Activated naive CD4-positive, alpha-beta T cell treated with anti-CD3 and anti-CD28 coated beads for 36 hours (primary cell): ENCODE measurements at regions not wholly inside any gene's neighbourhood (a gene's known extent, or its start where the extent isn't known, plus 50 kb on each side); places are given as distances from the start of the nearest gene placed in this dataset.

ENCODE experiments used
- CTCF ChIA-PET: fragments of 350-600 bp; sonication (Branson Sonifier 250); formaldehyde crosslinking; loops from one replicate; lab custom pipeline; 2021; ENCODE audit warnings: antibody characterized with exemption; lab: Charles Lee
- DNase-seq: peaks from one replicate; pipeline ENCODE4 v3.0.0-alpha.2; 2020
- H3K27ac Mint-ChIP-seq: one replicate; pipeline ENCODE4 v1.8.0; 2021; ENCODE audit warnings: mild to moderate bottlenecking, mixed read lengths
- H3K27me3 Mint-ChIP-seq: one replicate; pipeline ENCODE4 v1.8.0; 2021; ENCODE audit warnings: low read depth, mixed read lengths
- H3K36me3 Mint-ChIP-seq: one replicate; pipeline ENCODE4 v1.8.0; 2021; ENCODE audit warnings: low read depth, mixed read lengths
- H3K4me1 Mint-ChIP-seq: one replicate; pipeline ENCODE4 v1.8.0; 2021; ENCODE audit warnings: low read depth, mixed read lengths
- H3K4me3 Mint-ChIP-seq: one replicate; pipeline ENCODE4 v1.8.0; 2021; ENCODE audit warnings: mild to moderate bottlenecking, moderate library complexity, mixed read lengths
- H3K9me3 Mint-ChIP-seq: one replicate; pipeline ENCODE4 v1.8.0; 2021; ENCODE audit warnings: mixed read lengths
- intact Hi-C: fragments of 100-400 bp; cut with micrococcal nuclease; formaldehyde crosslinking; loops from one replicate; pipeline ENCODE4 v1.15.1; 2023

GRCh38 chr11:69982690-69983570 lies 95.2 kb upstream of the ANO1 start:
- no peak for DNase-seq
- H3K27ac Mint-ChIP-seq = no peak overlapping the region
- no peaks in the 10 kb centered on the region for H3K9me3 Mint-ChIP-seq
- H3K4me3 Mint-ChIP-seq = no peak overlapping the region
- intact Hi-C loops = no loop called here
- H3K27me3 Mint-ChIP-seq = peaks cover 48% of the 10 kb centered on the region
- CTCF ChIA-PET = no interaction called here
- no peaks in the 10 kb centered on the region for H3K4me1 Mint-ChIP-seq
- no peaks in the 10 kb centered on the region for H3K36me3 Mint-ChIP-seq

- peaks cover 53% of the 10 kb centered on the region for H3K27me3 Mint-ChIP-seq
- no peak overlapping the region for H3K27ac Mint-ChIP-seq
- H3K9me3 Mint-ChIP-seq = no peaks in the 10 kb centered on the region
- H3K4me3 Mint-ChIP-seq = no peak overlapping the region
- H3K36me3 Mint-ChIP-seq = no peaks in the 10 kb centered on the region
- H3K4me1 Mint-ChIP-seq = no peaks in the 10 kb centered on the region
- no peak for DNase-seq
- intact Hi-C loops = no loop called here
- CTCF ChIA-PET = no interaction called here
These were observed 94.6 kb upstream of the ANO1 start for GRCh38 chr11:69983571-69983877.

DNA sequence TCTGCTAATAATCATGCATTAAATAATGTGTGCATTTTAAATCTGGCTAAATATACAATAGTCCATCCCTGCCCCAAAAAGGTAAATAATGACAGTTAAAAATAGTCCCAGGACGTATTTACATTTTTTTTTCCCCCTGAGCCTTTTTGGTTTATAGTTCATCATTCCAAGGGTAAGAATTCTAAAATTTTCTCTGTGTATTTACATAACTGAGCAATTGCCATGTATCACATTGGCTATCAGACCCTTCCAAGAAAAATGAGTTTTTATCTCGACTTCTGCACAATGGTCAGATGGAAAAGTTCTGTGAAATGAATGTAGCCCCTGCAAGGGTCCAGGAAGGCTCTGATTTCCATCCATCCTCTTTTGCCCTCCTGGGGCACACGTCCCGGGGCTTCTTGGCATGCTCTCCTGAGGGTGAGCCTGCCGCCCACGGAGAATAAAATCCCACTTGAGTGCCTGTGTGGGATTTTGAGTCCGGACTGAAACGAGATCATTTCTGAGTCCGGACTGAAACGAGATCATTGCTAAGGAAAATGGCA lies 94.1 kb upstream of the ANO1 start:
- DNase-seq = no peak
- intact Hi-C loops = no loop called here
- Mint-ChIP-seq H3K36me3 (no peaks in the 10 kb centered on the region), H3K4me3 (no peak overlapping the region), H3K27ac (no peak overlapping the region), H3K27me3 (peaks cover 54% of the 10 kb centered on the region), H3K4me1 (no peaks in the 10 kb centered on the region), H3K9me3 (no peaks in the 10 kb centered on the region)
- CTCF ChIA-PET = no interaction called here

GRCh38 chr11:69984457-69985261 lies 93.5 kb upstream of the ANO1 start:
- no peaks in the 10 kb centered on the region for H3K9me3 Mint-ChIP-seq
- CTCF ChIA-PET = no interaction called here
- no peaks in the 10 kb centered on the region for H3K36me3 Mint-ChIP-seq
- no peaks in the 10 kb centered on the region for H3K4me1 Mint-ChIP-seq
- intact Hi-C loops = no loop called here
- no peak overlapping the region for H3K4me3 Mint-ChIP-seq
- peaks cover 58% of the 10 kb centered on the region for H3K27me3 Mint-ChIP-seq
- H3K27ac Mint-ChIP-seq = no peak overlapping the region
- no peak for DNase-seq

- Mint-ChIP-seq H3K27ac (no peak overlapping the region), H3K27me3 (peaks cover 60% of the 10 kb centered on the region), H3K4me1 (no peaks in the 10 kb centered on the region), H3K4me3 (no peak overlapping the region), H3K36me3 (no peaks in the 10 kb centered on the region), H3K9me3 (no peaks in the 10 kb centered on the region)
- intact Hi-C loops = no loop called here
- no peak for DNase-seq
- CTCF ChIA-PET = no interaction called here
These were observed 92.8 kb upstream of the ANO1 start for GRCh38 chr11:69985331-69985640.

GRCh38 chr11:69985641-69986439 lies 92.3 kb upstream of the ANO1 start:
- CTCF ChIA-PET = no interaction called here
- intact Hi-C loops = no loop called here
- Mint-ChIP-seq H3K27me3 (peaks cover 61% of the 10 kb centered on the region), H3K27ac (no peak overlapping the region), H3K9me3 (no peaks in the 10 kb centered on the region), H3K4me3 (no peak overlapping the region), H3K36me3 (no peaks in the 10 kb centered on the region), H3K4me1 (no peaks in the 10 kb centered on the region)
- no peak for DNase-seq

- no peak for DNase-seq
- no peaks in the 10 kb centered on the region for H3K4me1 Mint-ChIP-seq
- no peak overlapping the region for H3K27ac Mint-ChIP-seq
- peaks cover 64% of the 10 kb centered on the region for H3K27me3 Mint-ChIP-seq
- no peaks in the 10 kb centered on the region for H3K36me3 Mint-ChIP-seq
- CTCF ChIA-PET = no interaction called here
- no peaks in the 10 kb centered on the region for H3K9me3 Mint-ChIP-seq
- H3K4me3 Mint-ChIP-seq = no peak overlapping the region
- intact Hi-C loops = no loop called here
These were observed 91.7 kb upstream of the ANO1 start for GRCh38 chr11:69986440-69986787.

GRCh38 chr11:69986830-69987229 lies 91.3 kb upstream of the ANO1 start:
- CTCF ChIA-PET = no interaction called here

DNA sequence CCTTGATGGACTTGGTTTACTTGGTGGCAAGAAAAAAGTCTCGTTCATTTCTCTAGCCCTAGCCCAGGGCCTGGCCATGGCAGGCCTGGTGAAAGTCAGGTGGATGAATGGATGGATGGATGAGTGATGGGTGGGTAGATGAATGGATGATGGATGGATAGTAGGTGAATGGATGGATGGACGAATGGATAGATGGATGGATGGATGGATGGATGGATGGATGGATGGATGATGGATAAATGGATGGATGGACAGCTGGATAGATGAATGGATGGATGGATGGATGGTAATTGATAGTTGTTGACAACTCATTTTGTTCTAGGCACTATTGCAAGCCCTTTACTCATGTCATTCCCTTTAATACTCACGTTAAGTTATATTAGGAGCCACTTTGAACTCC lies 86.1 kb upstream of the ANO1 start:
- Mint-ChIP-seq H3K27ac (no peak overlapping the region), H3K36me3 (no peaks in the 10 kb centered on the region), H3K4me1 (no peaks in the 10 kb centered on the region), H3K4me3 (no peak overlapping the region), H3K9me3 (peaks cover 8% of the 10 kb centered on the region), H3K27me3 (peaks cover 36% of the 10 kb centered on the region)
- no peak for DNase-seq
- intact Hi-C loops = no loop called here
- CTCF ChIA-PET = no interaction called here

More at GRCh38 chr11:69986830-69987229, 91.3 kb upstream of the ANO1 start:
- Mint-ChIP-seq H3K27ac (no peak overlapping the region), H3K27me3 (peaks cover 64% of the 10 kb centered on the region), H3K4me1 (no peaks in the 10 kb centered on the region), H3K9me3 (no peaks in the 10 kb centered on the region), H3K36me3 (no peaks in the 10 kb centered on the region), H3K4me3 (no peak overlapping the region)
- intact Hi-C loops = no loop called here
- no peak for DNase-seq

- Mint-ChIP-seq H3K27me3 (peaks cover 30% of the 10 kb centered on the region), H3K36me3 (no peaks in the 10 kb centered on the region), H3K9me3 (peaks cover 8% of the 10 kb centered on the region), H3K27ac (no peak overlapping the region), H3K4me1 (no peaks in the 10 kb centered on the region), H3K4me3 (no peak overlapping the region)
- intact Hi-C loops = no loop called here
- DNase-seq = no peak
- CTCF ChIA-PET = interaction anchor here (0.5 to 0.6 kb wide), 2 partner anchors 12 to 272 kb away, joined by 3 to 4 read pairs; no protein-coding TSS in a partner anchor
These were observed 85.0 kb upstream of the ANO1 start for GRCh38 chr11:69992943-69993694.

GRCh38 chr11:69994810-69995209 lies 83.3 kb upstream of the ANO1 start:
- intact Hi-C loops = no loop called here
- CTCF ChIA-PET = no interaction called here
- no peaks in the 10 kb centered on the region for H3K4me1 Mint-ChIP-seq
- peaks cover 20% of the 10 kb centered on the region for H3K27me3 Mint-ChIP-seq
- H3K4me3 Mint-ChIP-seq = no peak overlapping the region
- H3K27ac Mint-ChIP-seq = no peak overlapping the region
- H3K9me3 Mint-ChIP-seq = peaks cover 8% of the 10 kb centered on the region
- no peak for DNase-seq
- H3K36me3 Mint-ChIP-seq = no peaks in the 10 kb centered on the region

- Mint-ChIP-seq H3K27ac (no peak overlapping the region), H3K4me1 (no peaks in the 10 kb centered on the region), H3K27me3 (peaks cover 21% of the 10 kb centered on the region), H3K36me3 (no peaks in the 10 kb centered on the region), H3K4me3 (no peak overlapping the region), H3K9me3 (peaks cover 8% of the 10 kb centered on the region)
- intact Hi-C loops = no loop called here
- CTCF ChIA-PET = no interaction called here
- DNase-seq = no peak
These were observed 82.4 kb upstream of the ANO1 start for GRCh38 chr11:69995697-69996096.
